ENCODE measurements at regions not wholly inside any gene's neighbourhood (a gene's known extent, or its start where the extent isn't known, plus 50 kb on each side); places are given as distances from the start of the nearest gene placed in this dataset.

DNA sequence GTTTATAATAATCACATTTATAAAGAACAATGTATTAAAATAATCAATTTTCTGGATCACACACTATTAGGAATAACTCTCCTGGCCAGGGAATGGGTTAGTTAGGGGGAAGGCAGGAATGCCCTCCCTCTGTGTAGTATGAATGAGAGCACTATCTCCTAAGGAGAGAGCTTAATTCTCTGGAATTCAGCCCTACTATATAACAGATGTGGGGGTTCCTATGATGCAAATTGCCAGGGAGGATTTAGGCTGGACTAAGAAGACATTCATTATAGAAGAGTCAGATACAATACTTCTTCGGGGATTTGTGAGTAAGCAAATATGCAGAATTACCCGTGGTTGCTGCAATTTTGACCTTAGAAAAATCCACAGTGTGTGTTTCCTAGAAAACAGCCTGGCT, 250.1 kb upstream of the VRK2 start:
- H3K27me3 ChIP-seq, result no peaks in the 10 kb centered on the region
- H3K4me3 ChIP-seq, result peak overlapping the region; percentile 34
- H3K27me3 Mint-ChIP-seq (ENCODE audit: insufficient read depth, low read depth), result no peaks in the 10 kb centered on the region
- peaks cover 15% of the 10 kb centered on the region for H3K36me3 ChIP-seq
- peak overlapping the region; percentile 96 for H3K27ac ChIP-seq
- peaks cover 7% of the 10 kb centered on the region for H3K36me3 Mint-ChIP-seq
- H3K9me3 Mint-ChIP-seq, result peaks cover 35% of the 10 kb centered on the region
- H3K27ac Mint-ChIP-seq, result peak overlapping the region; percentile 92
- DNase-seq (ENCODE audit: low spot score), result peak; percentile 86
- no peak for TF ChIP-seq EZH2 (IDR thresholded peaks at IDR 0.05)
- TF ChIP-seq EZH2phosphoT487 (IDR thresholded peaks at IDR 0.05), result no peak
- TF ChIP-seq, protein P1, sequence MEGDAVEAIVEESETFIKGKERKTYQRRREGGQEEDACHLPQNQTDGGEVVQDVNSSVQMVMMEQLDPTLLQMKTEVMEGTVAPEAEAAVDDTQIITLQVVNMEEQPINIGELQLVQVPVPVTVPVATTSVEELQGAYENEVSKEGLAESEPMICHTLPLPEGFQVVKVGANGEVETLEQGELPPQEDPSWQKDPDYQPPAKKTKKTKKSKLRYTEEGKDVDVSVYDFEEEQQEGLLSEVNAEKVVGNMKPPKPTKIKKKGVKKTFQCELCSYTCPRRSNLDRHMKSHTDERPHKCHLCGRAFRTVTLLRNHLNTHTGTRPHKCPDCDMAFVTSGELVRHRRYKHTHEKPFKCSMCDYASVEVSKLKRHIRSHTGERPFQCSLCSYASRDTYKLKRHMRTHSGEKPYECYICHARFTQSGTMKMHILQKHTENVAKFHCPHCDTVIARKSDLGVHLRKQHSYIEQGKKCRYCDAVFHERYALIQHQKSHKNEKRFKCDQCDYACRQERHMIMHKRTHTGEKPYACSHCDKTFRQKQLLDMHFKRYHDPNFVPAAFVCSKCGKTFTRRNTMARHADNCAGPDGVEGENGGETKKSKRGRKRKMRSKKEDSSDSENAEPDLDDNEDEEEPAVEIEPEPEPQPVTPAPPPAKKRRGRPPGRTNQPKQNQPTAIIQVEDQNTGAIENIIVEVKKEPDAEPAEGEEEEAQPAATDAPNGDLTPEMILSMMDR (IDR thresholded peaks at IDR 0.05), result no peak
- no peaks in the 10 kb centered on the region for H3K79me2 ChIP-seq (ENCODE audit: low read depth)
- H3K9ac ChIP-seq, result no peak overlapping the region
- peaks cover 28% of the 10 kb centered on the region for H3K4me1 ChIP-seq
- H3K4me3 Mint-ChIP-seq, result no peak overlapping the region
- peaks cover 18% of the 10 kb centered on the region for H3K4me1 Mint-ChIP-seq
- H4K20me1 ChIP-seq (ENCODE audit: low read depth), result no peaks in the 10 kb centered on the region
- peak overlapping the region; percentile 73 for H3K4me2 ChIP-seq
- H3F3A ChIP-seq (ENCODE audit: low read depth), result peaks cover 24% of the 10 kb centered on the region
- H3K9me3 ChIP-seq (ENCODE audit: low read depth), result peaks cover 17% of the 10 kb centered on the region
- H2AFZ ChIP-seq (replicated peaks), result no peak overlapping the region

DNA sequence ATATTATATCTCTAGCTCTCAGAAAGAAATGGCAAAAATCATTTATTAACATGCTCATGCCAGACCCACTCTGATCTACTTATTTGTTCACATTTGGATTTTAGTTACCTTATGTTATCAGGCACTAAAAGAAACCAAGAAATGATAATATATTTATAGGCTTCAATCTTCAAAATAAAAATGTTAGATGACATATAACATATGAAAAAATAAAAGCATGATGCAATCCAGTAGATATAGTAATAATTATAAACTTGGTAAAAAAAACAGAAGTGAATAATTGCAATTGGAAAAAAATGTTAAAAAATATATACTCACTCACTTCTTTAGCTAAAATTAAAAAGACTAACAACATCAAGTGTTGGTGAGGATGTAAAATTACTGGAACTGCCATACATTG, 248.3 kb upstream of the VRK2 start:
- no peaks in the 10 kb centered on the region for H3K27me3 Mint-ChIP-seq (ENCODE audit: insufficient read depth, low read depth)
- no peaks in the 10 kb centered on the region for H4K20me1 ChIP-seq (ENCODE audit: low read depth)

DNA sequence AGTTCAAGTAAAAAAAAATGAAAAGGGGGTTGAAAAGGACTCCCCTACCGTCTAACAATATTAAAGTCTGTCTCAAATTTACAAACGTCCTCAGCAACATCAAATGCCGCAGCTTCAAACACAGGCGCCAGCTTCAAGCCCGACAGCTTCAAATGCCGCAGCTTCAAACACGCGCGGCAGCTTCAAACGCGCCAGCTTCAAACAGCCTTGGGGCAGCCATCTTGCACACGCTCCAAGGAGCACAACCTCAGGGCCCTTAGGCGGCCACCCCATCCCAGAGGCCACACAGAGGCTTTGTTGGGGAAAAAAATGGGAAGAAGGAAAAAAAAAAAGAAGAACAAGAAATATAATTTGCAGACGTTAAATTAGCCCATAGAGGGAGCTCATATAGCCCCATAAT, 244.4 kb upstream of the VRK2 start:
- no peak overlapping the region for H3K4me3 Mint-ChIP-seq
- Histone ChIP-seq H3K4me2 (no peak overlapping the region), H4K20me1 (ENCODE audit: low read depth) (no peaks in the 10 kb centered on the region), H3K9me3 (ENCODE audit: low read depth) (peaks cover 12% of the 10 kb centered on the region), H3K79me2 (ENCODE audit: low read depth) (no peaks in the 10 kb centered on the region), H3K9ac (no peak overlapping the region), H2AFZ (replicated peaks) (no peak overlapping the region), H3K4me1 (peaks cover 8% of the 10 kb centered on the region), H3F3A (ENCODE audit: low read depth) (peaks cover 7% of the 10 kb centered on the region), H3K27me3 (no peaks in the 10 kb centered on the region), H3K27ac (no peak overlapping the region), H3K36me3 (peaks cover 15% of the 10 kb centered on the region), H3K4me3 (no peak overlapping the region)
- TF ChIP-seq, protein P1 (IDR thresholded peaks at IDR 0.05), result no peak
- TF ChIP-seq EZH2phosphoT487 (IDR thresholded peaks at IDR 0.05) (no peak), EZH2 (IDR thresholded peaks at IDR 0.05) (no peak)
- no peak overlapping the region for H3K27ac Mint-ChIP-seq
- DNase-seq (ENCODE audit: low spot score), result no peak
- peaks cover 9% of the 10 kb centered on the region for H3K36me3 Mint-ChIP-seq
- peaks cover under 1% of the 10 kb centered on the region for H3K4me1 Mint-ChIP-seq
- peaks cover 15% of the 10 kb centered on the region for H3K9me3 Mint-ChIP-seq
- H3K27me3 Mint-ChIP-seq (ENCODE audit: insufficient read depth, low read depth), result no peaks in the 10 kb centered on the region

More for the DNA sequence above, 248.3 kb upstream of the VRK2 start:
- no peaks in the 10 kb centered on the region for H3K27me3 ChIP-seq
- H3F3A ChIP-seq (ENCODE audit: low read depth), result peaks cover 14% of the 10 kb centered on the region
- H3K79me2 ChIP-seq (ENCODE audit: low read depth), result no peaks in the 10 kb centered on the region
- H3K4me1 ChIP-seq, result peaks cover 28% of the 10 kb centered on the region
- DNase-seq (ENCODE audit: low spot score), result no peak
- Mint-ChIP-seq H3K27ac (no peak overlapping the region), H3K36me3 (peaks cover 9% of the 10 kb centered on the region), H3K4me3 (no peak overlapping the region), H3K9me3 (peaks cover 25% of the 10 kb centered on the region), H3K4me1 (peaks cover 18% of the 10 kb centered on the region)
- H2AFZ ChIP-seq (replicated peaks), result no peak overlapping the region
- TF ChIP-seq, protein P1 (IDR thresholded peaks at IDR 0.05), result no peak
- TF ChIP-seq EZH2 (IDR thresholded peaks at IDR 0.05) (no peak), EZH2phosphoT487 (IDR thresholded peaks at IDR 0.05) (no peak)
- H3K27ac ChIP-seq, result no peak overlapping the region
- H3K36me3 ChIP-seq, result peaks cover 15% of the 10 kb centered on the region
- H3K9ac ChIP-seq, result no peak overlapping the region
- no peak overlapping the region for H3K4me3 ChIP-seq
- peaks cover 12% of the 10 kb centered on the region for H3K9me3 ChIP-seq (ENCODE audit: low read depth)
- no peak overlapping the region for H3K4me2 ChIP-seq
